B cell (primary cell): ENCODE measurements at regions not wholly inside any gene's neighbourhood (a gene's known extent, or its start where the extent isn't known, plus 50 kb on each side); places are given as distances from the start of the nearest gene placed in this dataset.

Experiments
- CTCF ChIP-seq: fragments of 200-600 bp; IDR thresholded peaks from one replicate; pipeline ENCODE4 v1.8.0; 2022; ENCODE audit warnings: antibody characterized with exemption, mild to moderate bottlenecking
- EZH2 ChIP-seq: IDR thresholded peaks from 2 replicates; pipeline ENCODE4 v1.6.1; 2012; ENCODE audit warnings: borderline replicate concordance, low read depth, mild to moderate bottlenecking, moderate library complexity, low read length; ENCODE audit not compliant: insufficient read depth, poor library complexity, severe bottlenecking

GRCh38 chr13:112267660-112268059 is 108.5 kb upstream of the SPACA7 start:
- no peak for TF ChIP-seq EZH2
- no peak for TF ChIP-seq CTCF
